ENCODE measurements at regions not wholly inside any gene's neighbourhood (a gene's known extent, or its start where the extent isn't known, plus 50 kb on each side); places are given as distances from the start of the nearest gene placed in this dataset.

- no peaks in the 10 kb centered on the region for H3K36me3 ChIP-seq (ENCODE audit: control insufficient read depth, insufficient read depth, low read length)
- TF ChIP-seq CTCF (IDR thresholded peaks at IDR 0.05; ENCODE audit: insufficient read depth, low read length, poor library complexity, severe bottlenecking) = no peak
- no peak overlapping the region for H3K4me3 ChIP-seq (replicated peaks; ENCODE audit: low read depth, low read length)
- no peak for DNase-seq (ENCODE audit: extremely low read depth, insufficient read length)
- H3K27me3 ChIP-seq (replicated peaks; ENCODE audit: control insufficient read depth, insufficient read depth, low read length) = no peaks in the 10 kb centered on the region; the same call in 1 of the 2 replicates
These were observed 102.7 kb downstream of the CDCA7 start for GRCh38 chr2:173457366-173457765.

GRCh38 chr2:173458991-173459780 is 104.5 kb downstream of the CDCA7 start:
- Histone ChIP-seq H3K27me3 (replicated peaks; ENCODE audit: control insufficient read depth, insufficient read depth, low read length) (peaks cover 2% of the 10 kb centered on the region), H3K36me3 (ENCODE audit: control insufficient read depth, insufficient read depth, low read length) (no peaks in the 10 kb centered on the region), H3K4me3 (replicated peaks; ENCODE audit: low read depth, low read length) (no peak overlapping the region)
- TF ChIP-seq CTCF (IDR thresholded peaks at IDR 0.05; ENCODE audit: insufficient read depth, low read length, poor library complexity, severe bottlenecking) = no peak
- no peak for DNase-seq (ENCODE audit: extremely low read depth, insufficient read length)

- DNase-seq (ENCODE audit: extremely low read depth, insufficient read length) = no peak
- no peak overlapping the region for H3K4me3 ChIP-seq (replicated peaks; ENCODE audit: low read depth, low read length)
- no peaks in the 10 kb centered on the region for H3K36me3 ChIP-seq (ENCODE audit: control insufficient read depth, insufficient read depth, low read length)
- peaks cover 2% of the 10 kb centered on the region for H3K27me3 ChIP-seq (replicated peaks; ENCODE audit: control insufficient read depth, insufficient read depth, low read length)
- TF ChIP-seq CTCF (IDR thresholded peaks at IDR 0.05; ENCODE audit: insufficient read depth, low read length, poor library complexity, severe bottlenecking) = no peak
These were observed 108.5 kb downstream of the CDCA7 start for GRCh38 chr2:173462892-173463840.

- TF ChIP-seq CTCF (IDR thresholded peaks at IDR 0.05; ENCODE audit: insufficient read depth, low read length, poor library complexity, severe bottlenecking) = no peak
- no peak for DNase-seq (ENCODE audit: extremely low read depth, insufficient read length)
These were observed 109.2 kb downstream of the CDCA7 start for GRCh38 chr2:173463846-173464245.

GRCh38 chr2:173467751-173468150 is 113.1 kb downstream of the CDCA7 start:
- Histone ChIP-seq H3K27me3 (replicated peaks; ENCODE audit: control insufficient read depth, insufficient read depth, low read length) (peaks cover 2% of the 10 kb centered on the region), H3K36me3 (ENCODE audit: control insufficient read depth, insufficient read depth, low read length) (no peaks in the 10 kb centered on the region), H3K4me3 (replicated peaks; ENCODE audit: low read depth, low read length) (no peak overlapping the region)
- TF ChIP-seq CTCF (IDR thresholded peaks at IDR 0.05; ENCODE audit: insufficient read depth, low read length, poor library complexity, severe bottlenecking) = no peak
- DNase-seq (ENCODE audit: extremely low read depth, insufficient read length) = no peak

More at GRCh38 chr2:173463846-173464245, 109.2 kb downstream of the CDCA7 start:
- Histone ChIP-seq H3K36me3 (ENCODE audit: control insufficient read depth, insufficient read depth, low read length) (no peaks in the 10 kb centered on the region), H3K27me3 (replicated peaks; ENCODE audit: control insufficient read depth, insufficient read depth, low read length) (peaks cover 2% of the 10 kb centered on the region), H3K4me3 (replicated peaks; ENCODE audit: low read depth, low read length) (no peak overlapping the region)

Measured in GM06990 (cell line).